ENCODE measurements at regions not wholly inside any gene's neighbourhood (a gene's known extent, or its start where the extent isn't known, plus 50 kb on each side); places are given as distances from the start of the nearest gene placed in this dataset.
"Not testable (repeated sequence)": the region's sequence is repeated elsewhere in the genome, so short reads cannot be mapped to it uniquely, and the experiment has no call there.

GRCh38 chr1:219550201-219550600 lies 62.7 kb downstream of the ZC3H11B start:
- H3K36me3 ChIP-seq, result no peaks in the 10 kb centered on the region
- TF ChIP-seq, protein P1, sequence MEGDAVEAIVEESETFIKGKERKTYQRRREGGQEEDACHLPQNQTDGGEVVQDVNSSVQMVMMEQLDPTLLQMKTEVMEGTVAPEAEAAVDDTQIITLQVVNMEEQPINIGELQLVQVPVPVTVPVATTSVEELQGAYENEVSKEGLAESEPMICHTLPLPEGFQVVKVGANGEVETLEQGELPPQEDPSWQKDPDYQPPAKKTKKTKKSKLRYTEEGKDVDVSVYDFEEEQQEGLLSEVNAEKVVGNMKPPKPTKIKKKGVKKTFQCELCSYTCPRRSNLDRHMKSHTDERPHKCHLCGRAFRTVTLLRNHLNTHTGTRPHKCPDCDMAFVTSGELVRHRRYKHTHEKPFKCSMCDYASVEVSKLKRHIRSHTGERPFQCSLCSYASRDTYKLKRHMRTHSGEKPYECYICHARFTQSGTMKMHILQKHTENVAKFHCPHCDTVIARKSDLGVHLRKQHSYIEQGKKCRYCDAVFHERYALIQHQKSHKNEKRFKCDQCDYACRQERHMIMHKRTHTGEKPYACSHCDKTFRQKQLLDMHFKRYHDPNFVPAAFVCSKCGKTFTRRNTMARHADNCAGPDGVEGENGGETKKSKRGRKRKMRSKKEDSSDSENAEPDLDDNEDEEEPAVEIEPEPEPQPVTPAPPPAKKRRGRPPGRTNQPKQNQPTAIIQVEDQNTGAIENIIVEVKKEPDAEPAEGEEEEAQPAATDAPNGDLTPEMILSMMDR (IDR thresholded peaks at IDR 0.05; ENCODE audit: low read depth, low read length), result no peak
- H3K27ac ChIP-seq, result no peak overlapping the region
- DNase-seq (ENCODE audit: low read depth in 1 of 2, low spot score in 1 of 2), result no peak
- H3K27me3 ChIP-seq, result no peaks in the 10 kb centered on the region
- no peaks in the 10 kb centered on the region for H3K4me1 ChIP-seq (ENCODE audit: low read depth)
- H3K9me3 ChIP-seq (ENCODE audit: low read depth), result no peaks in the 10 kb centered on the region
- no peak overlapping the region for H3K4me3 ChIP-seq

GRCh38 chr1:219549215-219549614 lies 63.7 kb downstream of the ZC3H11B start:
- Histone ChIP-seq H3K36me3 (no peaks in the 10 kb centered on the region), H3K4me3 (no peak overlapping the region), H3K4me1 (ENCODE audit: low read depth) (no peaks in the 10 kb centered on the region), H3K27ac (no peak overlapping the region), H3K9me3 (ENCODE audit: low read depth) (no peaks in the 10 kb centered on the region), H3K27me3 (no peaks in the 10 kb centered on the region)
- peak in 1 of 2 donors; percentile 58 for DNase-seq (ENCODE audit: low read depth in 1 of 2, low spot score in 1 of 2)
- TF ChIP-seq, protein P1 (IDR thresholded peaks at IDR 0.05; ENCODE audit: low read depth, low read length), result no peak

DNA sequence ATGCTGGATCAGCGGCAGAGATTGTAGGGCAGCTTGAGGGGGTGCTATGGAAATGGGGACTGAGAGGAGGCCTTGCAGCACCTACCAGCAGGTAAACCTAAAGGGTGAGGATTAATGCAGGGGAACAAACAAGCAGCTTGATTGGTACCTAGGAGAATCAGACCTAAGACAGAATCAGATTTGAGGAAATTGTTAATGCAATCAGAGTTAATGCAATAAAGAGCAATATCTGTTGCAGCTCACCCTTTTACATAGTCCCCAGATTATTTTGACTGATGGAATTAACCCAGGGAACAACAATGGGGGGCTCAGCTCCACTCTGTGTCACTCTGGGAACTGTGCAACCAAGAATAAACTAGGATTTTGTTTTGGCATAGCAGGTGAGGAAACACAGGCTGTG lies 64.5 kb downstream of the ZC3H11B start:
- Histone ChIP-seq H3K27me3 (no peaks in the 10 kb centered on the region), H3K36me3 (no peaks in the 10 kb centered on the region), H3K27ac (no peak overlapping the region), H3K4me3 (no peak overlapping the region), H3K4me1 (ENCODE audit: low read depth) (no peaks in the 10 kb centered on the region), H3K9me3 (ENCODE audit: low read depth) (no peaks in the 10 kb centered on the region)
- DNase-seq (ENCODE audit: low read depth in 1 of 2, low spot score in 1 of 2), result no peak
- TF ChIP-seq, protein P1 (IDR thresholded peaks at IDR 0.05; ENCODE audit: low read depth, low read length), result no peak

GRCh38 chr1:219545756-219546155 lies 67.1 kb downstream of the ZC3H11B start:
- not testable (repeated sequence) for H3K9me3 ChIP-seq (ENCODE audit: low read depth)

DNA sequence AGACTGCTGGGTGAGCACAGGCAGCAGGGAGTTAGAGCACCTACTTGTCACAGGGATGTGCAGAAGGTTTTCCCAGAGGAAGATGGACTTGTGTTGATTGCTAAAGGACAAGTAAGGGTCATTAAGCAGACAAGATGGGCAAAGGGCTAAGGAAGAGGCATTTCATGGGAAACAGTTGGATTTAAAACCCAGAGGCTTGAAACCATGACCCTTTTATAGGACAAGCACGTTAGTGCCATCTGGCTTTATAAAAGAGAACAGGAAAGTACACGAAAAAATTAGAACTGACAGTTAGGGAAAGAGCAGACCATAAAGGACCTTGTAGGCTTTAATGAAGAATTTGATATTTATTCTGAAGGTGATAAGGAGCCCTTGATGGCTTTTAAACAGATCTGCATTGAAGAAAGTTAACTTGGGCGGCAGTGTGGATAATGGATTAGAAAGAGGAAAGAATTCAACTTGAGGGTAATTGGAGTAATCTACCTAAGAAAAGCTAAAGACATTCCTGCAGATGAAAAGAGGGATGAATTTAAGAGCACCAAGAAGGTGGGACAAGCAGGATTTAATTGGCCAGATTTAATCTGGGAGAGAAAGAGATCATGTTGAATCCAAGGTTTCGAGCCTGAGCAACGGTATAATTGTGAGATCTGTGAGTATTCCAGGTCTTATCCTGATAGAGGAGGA lies 68.6 kb downstream of the ZC3H11B start:
- DNase-seq (ENCODE audit: low read depth in 1 of 2, low spot score in 1 of 2), result peak in 1 of 2 donors; percentile 27
- Histone ChIP-seq H3K4me1 (ENCODE audit: low read depth) (no peaks in the 10 kb centered on the region), H3K27me3 (no peaks in the 10 kb centered on the region), H3K36me3 (no peaks in the 10 kb centered on the region), H3K27ac (no peak overlapping the region), H3K4me3 (no peak overlapping the region), H3K9me3 (ENCODE audit: low read depth) (no peaks in the 10 kb centered on the region)
- TF ChIP-seq, protein P1 (IDR thresholded peaks at IDR 0.05; ENCODE audit: low read depth, low read length), result no peak

More at GRCh38 chr1:219545756-219546155, 67.1 kb downstream of the ZC3H11B start:
- H3K27ac ChIP-seq; DNase-seq (ENCODE audit: low read depth in 1 of 2, low spot score in 1 of 2); H3K36me3 ChIP-seq; H3K4me1 ChIP-seq (ENCODE audit: low read depth); H3K27me3 ChIP-seq; H3K4me3 ChIP-seq: not testable (repeated sequence)

DNA sequence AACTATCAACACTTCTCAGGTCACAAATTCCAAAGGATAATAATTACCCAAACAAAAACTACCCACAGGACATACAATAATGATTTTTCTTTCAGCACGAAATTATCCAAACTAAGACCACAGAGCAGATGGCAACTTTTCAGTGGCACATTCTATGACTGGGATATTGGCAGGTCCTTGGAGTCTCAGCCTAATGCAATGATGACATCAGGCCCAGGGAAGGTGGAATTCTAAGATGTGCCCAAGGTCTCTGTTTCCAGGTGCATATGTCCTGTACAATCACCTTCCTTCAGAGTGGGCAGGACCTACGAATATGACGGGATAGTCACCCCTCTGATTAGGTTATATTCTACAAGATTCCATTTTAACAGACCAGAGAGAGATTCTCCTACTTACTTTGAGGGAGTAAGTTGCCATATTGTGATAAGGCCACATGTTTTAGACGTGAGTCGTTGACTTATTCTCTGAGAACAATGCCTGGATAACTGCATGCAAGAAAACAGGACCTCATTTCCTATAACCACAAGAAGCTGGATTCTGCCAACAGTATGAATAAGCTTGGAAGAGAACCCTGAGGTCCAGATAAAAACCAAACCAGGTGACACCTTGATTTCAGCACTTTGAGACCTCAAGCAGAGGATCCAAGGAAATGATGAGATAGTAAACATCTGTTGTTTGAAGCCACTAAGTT lies 69.9 kb downstream of the ZC3H11B start:
- no peaks in the 10 kb centered on the region for H3K27me3 ChIP-seq
- peaks cover 6% of the 10 kb centered on the region for H3K4me1 ChIP-seq (ENCODE audit: low read depth)
- H3K27ac ChIP-seq, result no peak overlapping the region
- H3K4me3 ChIP-seq, result no peak overlapping the region
- TF ChIP-seq, protein P1 (IDR thresholded peaks at IDR 0.05; ENCODE audit: low read depth, low read length), result no peak
- peak in 1 of 2 donors; percentile 84 for DNase-seq (ENCODE audit: low read depth in 1 of 2, low spot score in 1 of 2)
- no peaks in the 10 kb centered on the region for H3K36me3 ChIP-seq
- no peaks in the 10 kb centered on the region for H3K9me3 ChIP-seq (ENCODE audit: low read depth)
